ENCODE measurements at regions not wholly inside any gene's neighbourhood (a gene's known extent, or its start where the extent isn't known, plus 50 kb on each side); places are given as distances from the start of the nearest gene placed in this dataset.

- DNase-seq (ENCODE audit: extremely low read depth, low read depth): no peak
- no peak overlapping the region for H3K4me3 ChIP-seq (replicated peaks; ENCODE audit: low read depth, low read length)
- TF ChIP-seq CTCF (IDR thresholded peaks at IDR 0.05; ENCODE audit: low read depth, low read length, missing control alignments): no peak
Measured at GRCh38 chr12:46556819-46557524, 184.4 kb upstream of the SLC38A2 start.

GRCh38 chr12:46556105-46556559, 183.6 kb upstream of the SLC38A2 start:
- TF ChIP-seq CTCF (IDR thresholded peaks at IDR 0.05; ENCODE audit: low read depth, low read length, missing control alignments): no peak
- peak; percentile 92 for DNase-seq (ENCODE audit: extremely low read depth, low read depth)
- H3K4me3 ChIP-seq (replicated peaks; ENCODE audit: low read depth, low read length): no peak overlapping the region

GRCh38 chr12:46555406-46555852, 182.9 kb upstream of the SLC38A2 start:
- no peak for TF ChIP-seq CTCF (IDR thresholded peaks at IDR 0.05; ENCODE audit: low read depth, low read length, missing control alignments)
- H3K4me3 ChIP-seq (replicated peaks; ENCODE audit: low read depth, low read length): no peak overlapping the region

GRCh38 chr12:46554460-46554859, 181.9 kb upstream of the SLC38A2 start:
- H3K4me3 ChIP-seq (replicated peaks; ENCODE audit: low read depth, low read length): no peak overlapping the region
- DNase-seq (ENCODE audit: extremely low read depth, low read depth): no peak
- TF ChIP-seq CTCF (IDR thresholded peaks at IDR 0.05; ENCODE audit: low read depth, low read length, missing control alignments): no peak

More at GRCh38 chr12:46555406-46555852, 182.9 kb upstream of the SLC38A2 start:
- no peak for DNase-seq (ENCODE audit: extremely low read depth, low read depth)

GRCh38 chr12:46553911-46554310, 181.3 kb upstream of the SLC38A2 start:
- no peak for DNase-seq (ENCODE audit: extremely low read depth, low read depth)
- TF ChIP-seq CTCF (IDR thresholded peaks at IDR 0.05; ENCODE audit: low read depth, low read length, missing control alignments): no peak
- no peak overlapping the region for H3K4me3 ChIP-seq (replicated peaks; ENCODE audit: low read depth, low read length)

GRCh38 chr12:46553266-46553665, 180.7 kb upstream of the SLC38A2 start:
- no peak for DNase-seq (ENCODE audit: extremely low read depth, low read depth)
- no peak for TF ChIP-seq CTCF (IDR thresholded peaks at IDR 0.05; ENCODE audit: low read depth, low read length, missing control alignments)
- no peak overlapping the region for H3K4me3 ChIP-seq (replicated peaks; ENCODE audit: low read depth, low read length)

Data from HFF-Myc (cell line).